OCI-LY1 (cell line): ENCODE measurements at regions not wholly inside any gene's neighbourhood (a gene's known extent, or its start where the extent isn't known, plus 50 kb on each side); places are given as distances from the start of the nearest gene placed in this dataset.

Source experiments
- CTCF ChIP-seq: fragments of 200-600 bp; sonication (generic), shearing (Covaris generic); IDR thresholded peaks from 2 replicates; pipeline ENCODE4 v1.5.1; 2017; ENCODE audit warnings: mild to moderate bottlenecking, antibody characterized with exemption, low read length, moderate library complexity, mixed read lengths
- EZH2 ChIP-seq: fragments of 200-600 bp; sonication (generic), shearing (Covaris generic); IDR thresholded peaks from 2 replicates; pipeline ENCODE4 v1.8.0; 2017; ENCODE audit warnings: borderline replicate concordance, mixed run types, mild to moderate bottlenecking, antibody characterized with exemption, low read length, moderate library complexity, mixed read lengths

- TF ChIP-seq CTCF: no peak
- no peak for TF ChIP-seq EZH2
Observed at GRCh38 chr21:39036581-39036980, 146.7 kb downstream of the PSMG1 start.
